HG03175 (cell line): ENCODE measurements at regions not wholly inside any gene's neighbourhood (a gene's known extent, or its start where the extent isn't known, plus 50 kb on each side); places are given as distances from the start of the nearest gene placed in this dataset.
"Not testable (repeated sequence)": the region's sequence is repeated elsewhere in the genome, so short reads cannot be mapped to it uniquely, and the experiment has no call there.

Experiments used
- ATAC-seq: cut with Tn5 transposase; IDR thresholded peaks from one replicate; pipeline ENCODE4 v1.9.1; 2021; ENCODE audit warnings: mild to moderate bottlenecking, moderate library complexity; ENCODE audit not compliant: unreplicated experiment

DNA sequence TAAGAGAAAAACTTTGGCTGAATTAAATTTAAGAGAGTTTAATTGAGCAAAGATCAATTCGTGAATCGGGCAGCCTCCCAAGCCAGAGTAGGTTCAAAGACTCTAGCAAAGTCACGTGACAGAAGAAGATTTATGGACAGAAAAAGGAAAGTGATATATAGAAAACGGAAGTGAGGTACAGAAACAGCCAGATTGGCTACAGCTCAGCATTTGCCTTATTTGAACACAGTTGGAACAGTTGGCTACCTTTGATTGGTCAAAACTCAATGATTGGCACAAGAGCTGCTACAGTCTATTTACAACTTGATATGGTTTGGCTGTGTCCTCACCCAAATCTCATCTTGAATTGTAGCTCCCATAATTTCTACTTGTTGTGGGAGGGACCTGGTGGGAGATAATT is 102.6 kb downstream of the PLG start:
- no peak for ATAC-seq

- ATAC-seq: no peak
Measured at GRCh38 chr6:160808263-160808662, 106.2 kb downstream of the PLG start.

DNA sequence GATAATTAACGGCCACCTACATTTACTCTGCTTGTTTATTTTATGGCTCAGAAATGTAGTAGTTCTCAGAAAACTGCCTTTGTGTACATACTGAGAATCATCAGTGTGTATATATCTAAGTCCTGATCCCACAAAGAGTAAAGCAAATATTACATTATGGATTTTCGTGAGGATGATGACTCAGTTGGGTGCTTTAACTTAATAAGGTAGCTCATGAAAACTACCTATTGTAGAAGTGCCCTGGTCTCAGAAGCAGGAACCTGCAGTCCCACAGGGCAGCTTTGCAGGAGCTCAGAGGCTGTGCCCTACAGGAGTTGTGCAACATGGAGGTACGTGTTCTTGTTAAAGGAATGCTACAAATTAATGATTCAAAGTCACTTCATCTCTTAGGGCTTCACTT is 108.2 kb downstream of the PLG start:
- ATAC-seq: no peak

DNA sequence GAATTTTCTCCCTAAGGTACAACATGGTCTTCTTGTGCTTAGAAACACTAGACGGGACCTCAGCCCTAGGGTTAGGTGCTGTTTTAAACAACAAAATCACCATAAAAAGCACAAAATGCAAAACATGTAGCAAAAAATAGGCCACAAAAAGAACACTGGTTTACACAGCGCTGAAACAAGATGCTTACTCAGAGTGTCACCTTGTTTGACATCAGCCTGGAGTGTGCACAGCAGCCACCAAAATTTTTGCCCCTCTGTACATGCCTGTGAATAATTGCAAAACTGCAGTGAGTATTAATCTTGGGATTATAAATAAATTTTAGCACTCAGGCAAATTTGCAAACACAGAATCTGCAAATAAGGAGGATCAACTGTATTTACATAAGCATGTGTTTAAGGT is 110.1 kb downstream of the PLG start:
- no peak for ATAC-seq

GRCh38 chr6:160818934-160819333 is 116.9 kb downstream of the PLG start:
- ATAC-seq: no peak

- ATAC-seq: not testable (repeated sequence)
Measured at GRCh38 chr6:160820661-160821060, 118.6 kb downstream of the PLG start.

- no peak for ATAC-seq
Measured at GRCh38 chr6:160831739-160832138, 129.7 kb downstream of the PLG start.

- ATAC-seq: no peak
Measured at GRCh38 chr6:160832422-160832821, 130.4 kb downstream of the PLG start.

- no peak for ATAC-seq
Measured at GRCh38 chr6:160837146-160837545, 135.1 kb downstream of the PLG start.

DNA sequence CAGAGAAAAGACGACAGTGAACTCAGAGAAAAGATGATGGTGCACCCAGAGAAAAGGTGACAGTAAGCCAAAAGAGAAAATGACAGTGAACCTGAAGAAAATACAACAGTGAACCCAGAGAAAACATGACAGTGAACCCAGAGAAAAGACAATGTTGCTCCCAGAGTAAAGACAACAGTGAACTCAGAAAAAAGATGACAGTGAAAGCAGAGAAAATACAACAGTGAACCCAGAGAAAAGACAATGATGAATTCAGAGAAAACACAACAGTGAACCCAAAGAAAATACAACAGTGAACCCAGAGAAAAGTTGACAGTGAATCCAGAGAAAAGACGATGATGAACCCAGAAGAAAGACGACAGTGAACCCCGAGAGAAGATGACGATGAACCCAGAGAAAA is 140.5 kb upstream of the MAP3K4 start:
- ATAC-seq: no peak

DNA sequence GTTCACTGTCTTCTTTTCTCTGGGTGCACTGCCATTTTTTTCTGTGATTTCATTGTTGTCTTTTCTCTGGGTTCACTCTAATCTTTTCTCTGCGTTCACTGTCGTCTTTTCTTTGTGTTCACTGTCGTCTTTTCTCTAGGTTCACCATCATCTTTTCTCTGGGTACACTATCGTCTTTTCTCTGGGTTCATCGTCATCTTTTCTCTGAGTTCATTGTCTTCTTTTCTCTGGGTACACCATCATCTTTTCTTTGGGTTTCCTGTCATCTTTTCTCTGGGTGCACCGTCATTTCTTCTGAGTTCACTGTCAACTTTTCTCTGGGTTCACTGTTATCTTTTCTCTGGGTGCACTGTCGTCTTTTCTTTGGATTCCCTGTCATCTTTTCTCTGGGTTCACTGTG is 137.6 kb upstream of the MAP3K4 start:
- no peak for ATAC-seq

- no peak for ATAC-seq
Measured at GRCh38 chr6:160858886-160859285, 132.7 kb upstream of the MAP3K4 start.

GRCh38 chr6:160859822-160860221 is 131.7 kb upstream of the MAP3K4 start:
- no peak for ATAC-seq

- no peak for ATAC-seq
Measured at GRCh38 chr6:160861824-160862223, 129.7 kb upstream of the MAP3K4 start.

GRCh38 chr6:160863782-160864181 is 127.8 kb upstream of the MAP3K4 start:
- ATAC-seq: no peak

- ATAC-seq: no peak
Measured at GRCh38 chr6:160871320-160871719, 120.2 kb upstream of the MAP3K4 start.

GRCh38 chr6:160881148-160881808 is 110.3 kb upstream of the MAP3K4 start:
- no peak for ATAC-seq

DNA sequence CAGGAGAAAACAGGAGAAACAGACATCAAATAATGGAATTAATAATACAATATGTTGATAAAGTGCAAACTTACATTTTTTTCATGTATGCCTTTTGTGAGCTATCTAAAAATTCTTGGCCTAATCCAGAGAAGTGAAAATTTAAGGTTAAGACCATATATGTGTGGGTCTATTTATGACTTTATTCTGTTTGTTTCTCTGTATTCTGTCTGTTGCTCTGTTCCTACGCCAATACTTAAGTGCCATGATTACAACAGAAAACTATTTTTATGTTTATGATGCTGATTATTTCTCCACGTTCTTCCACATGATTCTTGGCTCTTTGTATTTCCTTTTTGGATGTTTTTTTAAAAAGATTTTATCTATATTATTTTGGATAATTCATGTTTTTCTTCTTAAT is 109.6 kb upstream of the MAP3K4 start:
- no peak for ATAC-seq

GRCh38 chr6:160882791-160883279 is 108.7 kb upstream of the MAP3K4 start:
- no peak for ATAC-seq

DNA sequence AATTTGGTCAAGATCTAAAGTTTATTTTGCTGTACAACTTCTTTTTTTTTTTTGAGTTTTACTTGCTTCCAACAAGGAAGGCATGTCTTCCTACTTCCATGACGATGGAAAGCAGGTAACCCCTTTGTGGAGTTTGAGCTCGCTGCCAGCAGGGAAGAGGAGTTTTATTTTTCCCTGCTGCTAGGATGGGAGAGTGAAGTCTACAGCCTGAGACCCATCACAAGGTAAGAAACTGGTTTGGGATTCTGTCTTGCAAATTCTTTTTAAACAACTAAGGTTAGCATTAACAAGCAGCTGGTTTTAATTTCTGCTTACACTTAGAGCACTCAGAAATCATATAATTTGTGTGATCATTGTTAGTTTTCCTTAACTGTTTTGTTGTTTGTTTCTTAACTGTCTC is 108.0 kb upstream of the MAP3K4 start:
- ATAC-seq: no peak

DNA sequence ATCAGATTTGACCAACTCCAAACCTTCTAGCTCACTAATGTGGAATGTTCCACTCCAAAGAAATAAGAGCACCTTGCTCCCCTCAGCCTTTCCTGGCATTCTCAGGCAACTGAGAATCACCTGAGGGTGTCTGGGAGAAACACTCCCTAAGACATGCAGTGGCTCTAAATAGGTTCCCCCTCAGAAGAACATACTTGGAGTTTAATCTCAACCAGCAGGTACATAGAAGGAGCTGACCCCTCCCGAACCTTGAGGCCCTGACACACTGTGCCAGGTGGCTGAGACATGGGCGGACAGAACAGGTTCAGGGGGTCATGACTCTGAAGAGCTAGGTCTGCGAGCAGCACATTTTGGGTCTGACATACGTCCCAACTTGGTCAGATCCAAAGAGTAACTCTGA is 107.6 kb upstream of the MAP3K4 start:
- no peak for ATAC-seq

GRCh38 chr6:160889148-160889547 is 102.4 kb upstream of the MAP3K4 start:
- ATAC-seq: not testable (repeated sequence)

- no peak for ATAC-seq
Measured at GRCh38 chr6:160891690-160892089, 99.9 kb upstream of the MAP3K4 start.
